Stimulated activated CD4-positive, alpha-beta T cell treated with anti-CD3 and anti-CD28 coated beads, Interleukin-15, amount 100 ng/mL, for 1 hour (primary cell): ENCODE measurements at regions not wholly inside any gene's neighbourhood (a gene's known extent, or its start where the extent isn't known, plus 50 kb on each side); places are given as distances from the start of the nearest gene placed in this dataset.

Source experiments
- DNase-seq, 2 donors: peaks; one replicate each; pipeline ENCODE4 v3.0.0-alpha.2; 2020; ENCODE audit warnings: low read depth in 1 of 2, low spot score in 1 of 2

- DNase-seq, result no peak
Observed at GRCh38 chr4:19366916-19367315, 884.8 kb upstream of the SLIT2 start.

GRCh38 chr4:19358015-19358414, 893.7 kb upstream of the SLIT2 start:
- DNase-seq, result no peak

- no peak for DNase-seq
Observed at GRCh38 chr4:19349416-19349815, 902.3 kb upstream of the SLIT2 start.

GRCh38 chr4:19348746-19349145, 903.0 kb upstream of the SLIT2 start:
- no peak for DNase-seq

GRCh38 chr4:19346636-19347035, 905.1 kb upstream of the SLIT2 start:
- no peak for DNase-seq

DNA sequence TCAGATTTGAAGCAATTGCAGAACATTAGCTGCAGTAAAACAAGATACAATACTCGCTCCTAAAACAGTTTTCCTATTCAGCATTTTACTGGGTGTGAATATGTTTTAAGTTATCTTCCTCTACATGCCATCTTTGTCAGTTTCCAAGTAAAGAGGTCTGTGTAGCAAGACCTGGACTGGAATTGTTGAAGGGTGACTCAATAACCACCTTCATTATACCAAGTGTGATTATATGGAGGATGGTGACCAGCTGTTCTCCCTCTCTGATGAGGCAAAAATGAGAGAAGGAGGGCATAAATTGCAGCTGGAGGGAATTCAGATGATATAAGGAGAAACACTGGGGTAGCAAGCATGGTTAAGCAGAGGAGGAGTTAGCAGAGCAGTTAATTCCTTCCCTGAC, 922.1 kb upstream of the SLIT2 start:
- no peak for DNase-seq

DNA sequence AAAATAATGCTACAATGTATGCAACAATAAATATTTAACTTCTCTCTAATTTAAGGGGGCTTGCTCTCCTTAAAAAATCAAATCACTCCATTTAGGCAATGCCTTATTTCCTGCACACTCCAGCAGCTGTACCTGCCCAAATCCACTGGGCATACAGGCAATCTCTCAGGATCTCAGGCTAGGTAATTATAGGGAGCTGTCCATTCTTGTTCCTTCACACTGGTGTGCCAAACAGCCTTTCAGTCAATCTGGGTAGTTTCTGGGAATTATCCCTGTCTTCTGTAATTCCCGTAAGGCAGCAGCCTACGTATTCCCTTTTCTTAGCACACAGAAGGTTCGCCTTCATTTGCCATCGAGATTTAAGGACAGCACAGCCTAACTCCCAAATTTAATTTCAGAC, 922.6 kb upstream of the SLIT2 start:
- no peak for DNase-seq

DNA sequence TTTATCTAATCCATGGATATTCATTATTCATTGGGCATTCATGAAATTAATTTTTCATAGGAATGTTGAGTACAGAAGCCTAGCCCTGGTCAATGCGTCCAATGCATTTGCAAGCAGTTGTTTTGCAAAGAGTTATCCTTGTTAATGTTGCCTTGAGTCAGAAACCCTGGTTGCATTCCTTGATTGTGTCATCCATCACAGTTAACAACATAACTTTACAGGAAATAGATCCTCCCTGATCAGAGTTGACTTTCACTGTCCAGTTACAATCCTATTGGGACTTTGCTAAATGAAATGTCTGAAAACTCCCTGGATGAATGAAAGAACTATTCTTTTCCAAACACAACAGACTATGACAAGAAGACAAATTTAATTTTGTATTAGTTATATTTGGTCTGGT, 924.3 kb upstream of the SLIT2 start:
- DNase-seq, result no peak

GRCh38 chr4:19324184-19324583, 927.5 kb upstream of the SLIT2 start:
- DNase-seq, result no peak

- DNase-seq, result no peak
Observed at GRCh38 chr4:19319607-19320006, 932.1 kb upstream of the SLIT2 start.

- DNase-seq, result no peak
Observed at GRCh38 chr4:19317377-19317776, 934.3 kb upstream of the SLIT2 start.

DNA sequence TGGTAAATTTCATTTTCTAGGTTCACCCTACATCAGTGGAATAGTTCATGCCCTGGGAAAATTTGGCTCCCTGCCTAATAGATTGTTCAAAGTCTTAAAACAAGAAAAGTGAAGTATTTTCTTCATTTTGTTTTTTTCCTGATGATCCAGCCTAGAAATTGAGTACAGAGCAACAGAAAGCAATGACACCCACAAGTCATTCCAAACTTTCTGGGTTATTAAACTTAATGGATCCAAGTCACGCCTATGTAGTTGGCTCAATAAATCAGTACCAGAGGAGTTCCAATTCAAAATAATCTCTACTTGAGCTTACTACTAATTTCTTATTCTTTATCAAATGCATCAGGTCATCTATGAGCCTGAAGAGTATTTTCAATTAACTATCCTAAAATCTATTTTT, 937.6 kb upstream of the SLIT2 start:
- DNase-seq, result no peak

DNA sequence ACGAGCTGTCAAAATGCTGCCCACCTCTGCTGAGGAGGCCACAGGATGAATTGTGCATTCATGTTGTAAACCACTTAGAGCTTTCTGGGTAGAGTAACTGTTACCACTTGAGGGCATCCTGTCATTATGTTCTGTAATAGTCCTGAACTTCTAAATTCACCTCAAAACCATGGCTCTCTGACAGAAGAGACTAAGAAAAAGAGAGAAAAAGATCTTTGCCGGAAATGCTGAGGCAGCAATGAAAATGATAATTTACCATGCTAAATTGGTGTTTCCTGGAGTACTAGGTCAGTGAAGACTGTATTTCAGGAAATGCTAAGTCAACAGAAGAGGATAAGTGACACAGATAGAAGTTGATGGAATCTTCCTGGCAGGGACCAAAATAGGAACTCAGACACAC, 942.3 kb upstream of the SLIT2 start:
- no peak for DNase-seq

DNA sequence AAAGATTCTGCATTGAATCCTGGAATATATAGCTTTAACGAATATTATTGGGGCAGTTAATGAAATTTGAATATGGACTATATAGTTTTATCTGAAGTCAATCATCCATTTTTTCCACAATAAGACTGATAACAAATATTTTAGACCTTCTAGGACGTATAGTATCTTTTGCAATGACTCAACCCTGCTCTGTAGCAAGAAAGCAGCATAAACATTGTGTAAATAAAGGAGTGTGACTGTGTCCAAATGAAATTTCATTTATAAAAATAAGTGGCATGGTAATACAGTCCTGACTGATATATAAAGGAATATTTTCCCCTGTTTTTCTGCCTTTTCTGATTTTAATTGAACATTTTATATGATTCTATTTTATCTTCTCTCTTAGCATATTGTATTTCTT, 947.7 kb upstream of the SLIT2 start:
- no peak for DNase-seq

GRCh38 chr4:19301527-19301926, 950.2 kb upstream of the SLIT2 start:
- no peak for DNase-seq

DNA sequence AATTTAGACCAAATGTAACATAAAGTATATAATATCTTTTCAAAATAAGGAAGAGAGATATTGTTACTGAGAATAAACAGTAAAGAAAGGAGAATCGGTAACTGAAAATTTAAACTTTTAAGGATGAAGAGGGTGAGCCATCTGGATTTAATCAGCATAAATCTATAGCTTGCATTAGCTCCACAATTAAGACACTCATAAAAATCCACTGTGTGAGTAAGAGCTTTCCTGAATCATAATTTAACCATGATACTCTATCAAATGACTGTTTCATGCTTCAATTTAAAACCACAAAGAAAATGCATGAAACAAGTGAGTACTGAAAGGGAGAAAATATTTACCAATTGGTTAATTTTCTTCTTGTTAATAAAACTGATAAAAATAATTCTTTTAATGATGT, 951.5 kb upstream of the SLIT2 start:
- no peak for DNase-seq

DNA sequence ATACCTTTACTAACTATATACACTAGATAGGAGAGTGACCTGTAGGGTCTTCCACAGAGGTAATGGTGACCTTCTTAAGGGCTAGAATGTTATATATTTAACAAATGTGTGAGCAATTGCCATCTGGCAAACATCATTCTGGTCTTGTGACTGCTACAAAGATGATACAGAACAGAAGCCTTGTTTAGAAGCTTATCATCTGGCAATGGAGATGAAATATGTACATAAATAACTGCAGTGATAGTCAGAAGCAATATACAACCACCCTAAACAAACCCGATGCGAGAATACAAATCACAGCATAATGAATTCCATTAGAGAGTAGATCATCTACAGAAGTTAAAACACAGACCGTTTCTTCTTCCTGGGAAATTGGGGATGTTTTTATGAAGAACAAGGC, 952.7 kb upstream of the SLIT2 start:
- DNase-seq, result no peak

GRCh38 chr4:19293781-19294180, 957.9 kb upstream of the SLIT2 start:
- no peak for DNase-seq

GRCh38 chr4:19293080-19293479, 958.6 kb upstream of the SLIT2 start:
- no peak for DNase-seq

- DNase-seq, result no peak
Observed at GRCh38 chr4:19286924-19287323, 964.8 kb upstream of the SLIT2 start.

DNA sequence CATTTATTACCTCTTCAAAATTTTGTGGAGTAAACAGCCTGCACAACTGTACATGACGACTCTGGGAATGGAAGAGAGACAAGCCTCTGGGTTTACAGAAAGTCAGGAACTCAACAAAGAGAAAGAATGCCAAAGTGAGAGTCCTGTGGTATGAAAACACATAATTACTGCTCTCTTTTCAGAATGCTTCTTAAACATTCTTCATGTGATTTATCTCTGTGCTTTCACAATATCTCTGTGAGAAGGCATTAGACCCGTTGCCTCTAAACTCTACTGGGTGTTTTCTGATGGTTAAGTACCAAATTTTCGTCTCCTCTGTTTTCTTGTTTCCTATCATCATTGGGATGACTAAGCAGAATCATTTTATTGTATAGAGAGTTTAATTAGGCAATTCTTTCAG, 966.6 kb upstream of the SLIT2 start:
- DNase-seq, result no peak

DNA sequence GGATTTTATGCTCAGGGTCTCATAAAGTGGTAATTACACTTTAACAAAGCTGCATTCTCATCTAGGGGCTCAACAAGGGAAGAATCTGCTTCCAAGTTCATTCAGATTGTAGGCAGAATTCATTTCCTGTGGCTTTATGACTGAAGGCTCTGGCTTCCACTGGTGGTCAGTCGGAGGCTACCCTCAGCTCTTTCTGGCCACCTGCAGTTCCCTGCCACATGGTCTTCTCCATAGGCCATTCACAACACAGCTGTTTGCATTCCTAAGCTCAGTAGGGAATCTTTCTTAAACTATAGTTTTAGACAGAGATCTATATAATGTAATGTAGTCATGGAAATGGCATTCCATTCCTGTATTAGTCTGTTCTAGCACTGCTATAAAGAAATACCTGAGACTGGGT, 973.0 kb upstream of the SLIT2 start:
- no peak for DNase-seq

DNA sequence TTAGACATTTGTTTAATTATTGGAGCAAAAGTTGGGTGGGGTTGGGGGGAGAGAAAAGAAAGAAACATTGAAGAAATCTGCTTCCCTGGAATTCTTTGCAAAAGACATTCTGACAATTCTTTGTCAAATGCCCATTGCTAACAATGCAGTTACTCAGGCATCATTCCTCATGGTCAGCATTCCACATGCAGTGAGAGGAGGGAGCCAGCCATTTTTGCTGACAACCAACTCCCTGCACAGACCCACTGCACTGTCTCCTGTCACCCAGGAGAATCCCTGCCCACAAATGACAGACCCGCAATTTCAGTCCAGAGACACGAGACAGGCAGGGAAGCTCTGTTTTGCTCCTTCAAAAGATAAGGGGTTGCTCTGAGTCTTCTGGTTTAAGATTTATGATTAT, 985.1 kb upstream of the SLIT2 start:
- no peak for DNase-seq

DNA sequence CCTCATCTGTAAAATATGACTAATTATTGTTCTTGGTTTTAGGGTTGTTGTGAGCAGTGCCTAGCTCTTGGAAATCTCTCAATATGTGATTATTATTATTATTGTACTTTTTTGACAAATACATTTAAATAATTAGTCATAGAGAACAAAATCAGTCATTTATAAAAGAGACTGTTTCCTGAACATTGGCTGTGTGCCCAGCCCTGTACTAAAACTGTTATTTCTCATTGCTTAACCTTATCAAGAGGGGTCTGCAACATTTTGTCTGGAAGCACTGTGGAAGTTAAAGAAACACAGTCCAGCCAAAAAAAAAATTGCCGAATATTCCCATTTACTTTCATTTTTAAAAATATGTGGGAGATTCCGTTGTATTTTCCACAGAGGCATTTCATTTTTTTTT, 989.2 kb upstream of the SLIT2 start:
- no peak for DNase-seq
